ENCODE measurements at regions not wholly inside any gene's neighbourhood (a gene's known extent, or its start where the extent isn't known, plus 50 kb on each side); places are given as distances from the start of the nearest gene placed in this dataset.

DNA sequence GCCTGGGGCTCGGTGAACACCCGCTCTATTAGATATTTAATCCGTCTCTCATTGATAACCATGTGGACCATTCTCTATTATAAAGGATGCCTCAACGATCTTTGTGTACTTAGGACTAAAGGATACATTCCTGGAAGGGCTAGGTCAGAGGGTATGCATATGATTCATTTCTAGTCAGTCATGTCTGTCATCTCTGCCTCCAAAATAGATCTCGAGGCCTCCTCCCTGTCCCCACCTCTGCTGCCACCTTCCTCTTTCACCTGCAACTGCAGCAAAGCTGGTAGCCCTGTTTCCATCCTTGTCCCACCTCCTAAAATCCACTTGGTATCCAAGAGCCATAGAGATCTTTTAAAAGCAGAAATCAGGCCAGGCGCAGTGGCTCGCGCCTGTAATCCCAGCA is 121.5 kb downstream of the KATNIP start:
- no peaks in the 10 kb centered on the region for H3K79me1 ChIP-seq (ENCODE audit: low read depth in 1 of 2, low read length in 2 of 2)
- no peak overlapping the region for H2BK120ac ChIP-seq (ENCODE audit: low read depth, low read length)
- in situ Hi-C loops (cut with MboI; ENCODE audit: low sequenced_read_pairs): no loop called here
- no peak overlapping the region for H3K4me2 ChIP-seq (ENCODE audit: low read depth, low read length)
- H2AK9ac ChIP-seq (replicated peaks; ENCODE audit: low read depth, low read length, poor library complexity): no peak overlapping the region
- no TSS peak for BruUV-seq (replicated peaks)
- dilution Hi-C loops (cut with HindIII; ENCODE audit: low sequenced_read_pairs, unreplicated experiment): no loop called here
- H3K9me1 ChIP-seq (ENCODE audit: insufficient read depth, low read length): no peaks in the 10 kb centered on the region
- H3K4me3 ChIP-seq (ENCODE audit: insufficient read depth, low read depth, low read length): no peak overlapping the region
- no peak overlapping the region for H2BK15ac ChIP-seq (ENCODE audit: low read depth, low read length)
- H3K9ac ChIP-seq (ENCODE audit: low read depth, low read length): no peak overlapping the region
- intact Hi-C loops (cut with micrococcal nuclease): no loop called here
- no peaks in the 10 kb centered on the region for H3K36me3 ChIP-seq (ENCODE audit: control insufficient read depth, insufficient read depth, low read length)
- no peak overlapping the region for H3K18ac ChIP-seq (ENCODE audit: low read depth, low read length)
- TF ChIP-seq FOS (IDR thresholded peaks at IDR 0.05; ENCODE audit: low read depth, low read length): no peak
- TF ChIP-seq, protein P1, sequence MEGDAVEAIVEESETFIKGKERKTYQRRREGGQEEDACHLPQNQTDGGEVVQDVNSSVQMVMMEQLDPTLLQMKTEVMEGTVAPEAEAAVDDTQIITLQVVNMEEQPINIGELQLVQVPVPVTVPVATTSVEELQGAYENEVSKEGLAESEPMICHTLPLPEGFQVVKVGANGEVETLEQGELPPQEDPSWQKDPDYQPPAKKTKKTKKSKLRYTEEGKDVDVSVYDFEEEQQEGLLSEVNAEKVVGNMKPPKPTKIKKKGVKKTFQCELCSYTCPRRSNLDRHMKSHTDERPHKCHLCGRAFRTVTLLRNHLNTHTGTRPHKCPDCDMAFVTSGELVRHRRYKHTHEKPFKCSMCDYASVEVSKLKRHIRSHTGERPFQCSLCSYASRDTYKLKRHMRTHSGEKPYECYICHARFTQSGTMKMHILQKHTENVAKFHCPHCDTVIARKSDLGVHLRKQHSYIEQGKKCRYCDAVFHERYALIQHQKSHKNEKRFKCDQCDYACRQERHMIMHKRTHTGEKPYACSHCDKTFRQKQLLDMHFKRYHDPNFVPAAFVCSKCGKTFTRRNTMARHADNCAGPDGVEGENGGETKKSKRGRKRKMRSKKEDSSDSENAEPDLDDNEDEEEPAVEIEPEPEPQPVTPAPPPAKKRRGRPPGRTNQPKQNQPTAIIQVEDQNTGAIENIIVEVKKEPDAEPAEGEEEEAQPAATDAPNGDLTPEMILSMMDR (conservative IDR thresholded peaks at IDR 0.05; ENCODE audit: low read depth, low read length): no peak
- TF ChIP-seq RFX5 (IDR thresholded peaks at IDR 0.05; ENCODE audit: low read depth, low read length): no peak
- TF ChIP-seq CEBPB (IDR thresholded peaks at IDR 0.05; ENCODE audit: low read depth, low read length): no peak
- TF ChIP-seq, protein P2, sequence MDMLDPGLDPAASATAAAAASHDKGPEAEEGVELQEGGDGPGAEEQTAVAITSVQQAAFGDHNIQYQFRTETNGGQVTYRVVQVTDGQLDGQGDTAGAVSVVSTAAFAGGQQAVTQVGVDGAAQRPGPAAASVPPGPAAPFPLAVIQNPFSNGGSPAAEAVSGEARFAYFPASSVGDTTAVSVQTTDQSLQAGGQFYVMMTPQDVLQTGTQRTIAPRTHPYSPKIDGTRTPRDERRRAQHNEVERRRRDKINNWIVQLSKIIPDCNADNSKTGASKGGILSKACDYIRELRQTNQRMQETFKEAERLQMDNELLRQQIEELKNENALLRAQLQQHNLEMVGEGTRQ (IDR thresholded peaks at IDR 0.05; ENCODE audit: low read depth, low read length): no peak
- TF ChIP-seq, protein P3, sequence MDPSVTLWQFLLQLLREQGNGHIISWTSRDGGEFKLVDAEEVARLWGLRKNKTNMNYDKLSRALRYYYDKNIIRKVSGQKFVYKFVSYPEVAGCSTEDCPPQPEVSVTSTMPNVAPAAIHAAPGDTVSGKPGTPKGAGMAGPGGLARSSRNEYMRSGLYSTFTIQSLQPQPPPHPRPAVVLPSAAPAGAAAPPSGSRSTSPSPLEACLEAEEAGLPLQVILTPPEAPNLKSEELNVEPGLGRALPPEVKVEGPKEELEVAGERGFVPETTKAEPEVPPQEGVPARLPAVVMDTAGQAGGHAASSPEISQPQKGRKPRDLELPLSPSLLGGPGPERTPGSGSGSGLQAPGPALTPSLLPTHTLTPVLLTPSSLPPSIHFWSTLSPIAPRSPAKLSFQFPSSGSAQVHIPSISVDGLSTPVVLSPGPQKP (IDR thresholded peaks at IDR 0.05; ENCODE audit: borderline replicate concordance, low read depth, low read length): no peak
- no peak for TF ChIP-seq NFE2L2 (IDR thresholded peaks at IDR 0.05; ENCODE audit: low read depth, low read length)
- no peak for TF ChIP-seq MXI1 (IDR thresholded peaks at IDR 0.05; ENCODE audit: borderline replicate concordance, low read depth, low read length)
- TF ChIP-seq RAD21 (IDR thresholded peaks at IDR 0.05; ENCODE audit: low read length): no peak
- TF ChIP-seq POLR2A (IDR thresholded peaks at IDR 0.05; ENCODE audit: low read depth, low read length): no peak
- no peak for TF ChIP-seq MAZ (IDR thresholded peaks at IDR 0.05; ENCODE audit: borderline replicate concordance, low read depth, low read length)
- no peak for TF ChIP-seq BHLHE40 (IDR thresholded peaks at IDR 0.05; ENCODE audit: low read depth, low read length)
- TF ChIP-seq RCOR1 (IDR thresholded peaks at IDR 0.05; ENCODE audit: insufficient replicate concordance, low read length): no peak
- TF ChIP-seq MAFK (IDR thresholded peaks at IDR 0.05; ENCODE audit: low read depth, low read length): no peak
- TF ChIP-seq SMC3 (IDR thresholded peaks at IDR 0.05; ENCODE audit: low read depth, low read length): no peak
- no peak for TF ChIP-seq CHD1 (IDR thresholded peaks at IDR 0.05; ENCODE audit: low read depth, low read length)
- no peak overlapping the region for H2AFZ ChIP-seq (replicated peaks; ENCODE audit: low read length, poor library complexity)
- ChIA-PET POLR2A (ENCODE audit: unreplicated experiment) (no interaction called here), CTCF (no interaction called here)
- no peak overlapping the region for H2BK20ac ChIP-seq (ENCODE audit: low read depth, low read length)
- ATAC-seq (ENCODE audit: low read depth) (no peak), DNase-seq (no peak)
- H3K4ac ChIP-seq (ENCODE audit: low read depth, low read length): no peak overlapping the region
- no peaks in the 10 kb centered on the region for H3K9me3 ChIP-seq (ENCODE audit: control insufficient read depth, insufficient read depth, low read length)
- H4K20me1 ChIP-seq (ENCODE audit: insufficient read depth, low read length): 0 out of 2 replicates have a peak, but pooled peaks cover under 1% of the 10 kb centered on the region
- no peak overlapping the region for H3K27ac ChIP-seq (ENCODE audit: insufficient read depth, low read length)
- 100% methylated on average over 2 of the region's 8 CpGs; no CpG with 5 or more reads in 1 of the 2 experiments for WGBS, 2 experiments (ENCODE audit: extremely low coverage in 2 of 2, insufficient read length in 1 of 2)
- no peak overlapping the region for H4K5ac ChIP-seq (ENCODE audit: low read depth, low read length)
- H3K14ac ChIP-seq (replicated peaks; ENCODE audit: low read depth, low read length): no peak overlapping the region
- H2AK5ac ChIP-seq (ENCODE audit: low read depth, low read length): no peak overlapping the region
- no peak overlapping the region for H4K91ac ChIP-seq (ENCODE audit: insufficient read depth, low read depth, low read length)
- H3K27me3 ChIP-seq (ENCODE audit: control insufficient read depth, insufficient read depth, low read length): no peaks in the 10 kb centered on the region
- H2BK5ac ChIP-seq (ENCODE audit: low read depth, low read length, poor library complexity, severe bottlenecking): no peak overlapping the region
- H3K56ac ChIP-seq (ENCODE audit: extremely low read depth, insufficient read depth, low read length): no peak overlapping the region
- H3K4me1 ChIP-seq (ENCODE audit: control insufficient read depth, insufficient read depth, low read length): no peaks in the 10 kb centered on the region; the same call in 1 of the 2 replicates
- H3K23ac ChIP-seq (ENCODE audit: low read depth, low read length): no peak overlapping the region
- no peak overlapping the region for H4K8ac ChIP-seq (ENCODE audit: low read depth in 2 of 2, low read length in 2 of 2)

Data from IMR-90 (cell line).